ENCODE measurements at regions not wholly inside any gene's neighbourhood (a gene's known extent, or its start where the extent isn't known, plus 50 kb on each side); places are given as distances from the start of the nearest gene placed in this dataset.

DNA sequence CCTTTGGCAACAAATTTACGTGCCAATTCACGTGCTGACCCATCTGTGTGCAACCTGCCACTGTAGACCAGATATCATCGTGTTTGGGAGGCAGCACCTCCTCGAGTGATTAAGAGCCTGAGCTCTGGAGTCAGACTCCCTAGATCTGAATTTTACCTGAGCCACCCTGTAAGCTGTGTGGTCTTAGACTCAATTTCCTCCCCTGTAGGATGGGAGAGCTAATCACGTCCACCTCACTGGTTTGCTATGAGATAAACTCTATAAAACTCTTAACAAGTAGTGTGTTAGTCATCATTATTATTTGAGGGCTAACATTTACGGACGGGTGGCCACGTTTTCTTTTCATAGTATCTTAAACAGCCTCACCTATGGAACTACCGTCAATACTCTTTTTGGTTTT is 220.0 kb upstream of the ADAMTSL1 start:
- Mint-ChIP-seq H3K27ac (no peak overlapping the region), H3K9me3 (ENCODE audit: insufficient read depth) (no peaks in the 10 kb centered on the region), H3K27me3 (peaks cover 8% of the 10 kb centered on the region), H3K4me3 (no peak overlapping the region), H3K4me1 (no peaks in the 10 kb centered on the region)
- DNase-seq = no peak
- POLR2A ChIA-PET = no interaction called here
- TF ChIP-seq CTCF (IDR thresholded peaks at IDR 0.05) (no peak), EZH2 (IDR thresholded peaks at IDR 0.05; ENCODE audit: borderline replicate concordance, insufficient read depth, low read depth, low read length, poor library complexity, severe bottlenecking) (no peak)
- no peaks in the 10 kb centered on the region for H4K20me1 ChIP-seq (ENCODE audit: control insufficient read depth, insufficient read depth, low read length, poor library complexity, severe bottlenecking)
- CTCF ChIA-PET = interaction anchor here (0.7 to 5.1 kb wide), 8 partner anchors 11 to 1210 kb away, joined by 3 to 40 read pairs (median 7); no protein-coding TSS in a partner anchor
- no peak for ATAC-seq (ENCODE audit: low read depth)
- no peak overlapping the region for H3K9ac ChIP-seq (ENCODE audit: low read length)
- H3K79me2 ChIP-seq (ENCODE audit: control insufficient read depth, insufficient read depth, low read length) = no peaks in the 10 kb centered on the region
- no peaks in the 10 kb centered on the region for H3K9me3 ChIP-seq (ENCODE audit: control extremely low read depth in 1 of 3, control insufficient read depth in 2 of 3, insufficient read depth in 1 of 3, low read length in 2 of 3)
- H3K36me3 ChIP-seq (replicated peaks in 1 of 2; ENCODE audit: control extremely low read depth in 1 of 2, control insufficient read depth in 1 of 2, extremely low read depth in 1 of 2, insufficient read depth in 2 of 2, low read length in 1 of 2) = no peaks in the 10 kb centered on the region
- H3K4me1 ChIP-seq (ENCODE audit: control insufficient read depth in 2 of 2, insufficient read depth in 2 of 2, low read length in 2 of 2) = no peaks in the 10 kb centered on the region
- no peak overlapping the region for H3K4me2 ChIP-seq (replicated peaks; ENCODE audit: low read depth, low read length, poor library complexity, severe bottlenecking)
- intact Hi-C loops (cut with micrococcal nuclease) = no loop called here
- H3K27ac ChIP-seq (ENCODE audit: low read length in 2 of 2) = no peak overlapping the region
- H3K27me3 ChIP-seq (replicated peaks in 1 of 4; ENCODE audit: control extremely low read depth in 1 of 4, control insufficient read depth in 3 of 4, insufficient read depth in 4 of 4, low read length in 3 of 4) = peaks cover 0 to 5% (median 0%) of the 10 kb centered on the region in 4 experiments
- no peak overlapping the region for H3K4me3 ChIP-seq (ENCODE audit: control extremely low read depth in 1 of 5, extremely low read depth in 1 of 5, insufficient read depth in 1 of 5, low read depth in 2 of 5, low read length in 4 of 5)
- no peak overlapping the region for H2AFZ ChIP-seq (ENCODE audit: insufficient read depth, low read depth, low read length, poor library complexity, severe bottlenecking)
- 87% methylated on average over 4 of the region's 9 CpGs for WGBS (ENCODE audit: insufficient coverage)

DNA sequence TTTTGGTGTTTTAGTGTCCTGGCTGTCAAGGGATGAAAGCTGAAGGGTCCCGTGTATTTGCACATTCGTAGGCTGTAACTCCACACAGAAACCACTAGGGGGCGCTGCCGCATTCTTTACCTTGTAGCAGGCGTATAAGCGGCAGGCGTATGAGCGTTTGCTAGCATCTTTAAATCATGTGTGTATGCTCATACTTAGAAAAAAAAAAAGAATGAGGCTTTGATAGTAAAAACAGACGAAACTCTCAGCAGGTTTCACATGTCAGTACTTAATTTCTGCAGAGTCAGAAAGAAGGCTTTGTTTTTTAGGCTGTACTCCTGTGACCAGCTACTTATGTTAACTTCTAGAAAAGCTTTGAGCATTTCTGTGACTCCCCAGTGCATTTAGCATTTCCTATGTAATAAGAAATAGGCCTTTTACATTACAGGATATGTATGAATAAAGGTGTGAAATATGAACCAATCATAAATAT is 218.8 kb upstream of the ADAMTSL1 start:
- intact Hi-C loops (cut with micrococcal nuclease) = no loop called here
- no peaks in the 10 kb centered on the region for H3K9me3 Mint-ChIP-seq (ENCODE audit: insufficient read depth)
- Histone ChIP-seq H3K4me1 (ENCODE audit: control insufficient read depth in 2 of 2, insufficient read depth in 2 of 2, low read length in 2 of 2) (no peaks in the 10 kb centered on the region), H3K27me3 (replicated peaks in 1 of 4; ENCODE audit: control extremely low read depth in 1 of 4, control insufficient read depth in 3 of 4, insufficient read depth in 4 of 4, low read length in 3 of 4) (peaks cover 0 to 5% (median 0%) of the 10 kb centered on the region in 4 experiments), H3K4me2 (replicated peaks; ENCODE audit: low read depth, low read length, poor library complexity, severe bottlenecking) (no peak overlapping the region), H2AFZ (ENCODE audit: insufficient read depth, low read depth, low read length, poor library complexity, severe bottlenecking) (no peak overlapping the region), H4K20me1 (ENCODE audit: control insufficient read depth, insufficient read depth, low read length, poor library complexity, severe bottlenecking) (no peaks in the 10 kb centered on the region), H3K9me3 (ENCODE audit: control extremely low read depth in 1 of 3, control insufficient read depth in 2 of 3, insufficient read depth in 1 of 3, low read length in 2 of 3) (no peaks in the 10 kb centered on the region), H3K4me3 (ENCODE audit: control extremely low read depth in 1 of 5, extremely low read depth in 1 of 5, insufficient read depth in 1 of 5, low read depth in 2 of 5, low read length in 4 of 5) (no peak overlapping the region), H3K9ac (ENCODE audit: low read length) (no peak overlapping the region), H3K79me2 (ENCODE audit: control insufficient read depth, insufficient read depth, low read length) (no peaks in the 10 kb centered on the region), H3K36me3 (replicated peaks in 1 of 2; ENCODE audit: control extremely low read depth in 1 of 2, control insufficient read depth in 1 of 2, extremely low read depth in 1 of 2, insufficient read depth in 2 of 2, low read length in 1 of 2) (no peaks in the 10 kb centered on the region), H3K27ac (ENCODE audit: low read length in 2 of 2) (no peak overlapping the region)
- H3K27ac Mint-ChIP-seq = no peak overlapping the region
- ATAC-seq (ENCODE audit: low read depth) (peak; percentile 70), DNase-seq (peak; percentile 65)
- POLR2A ChIA-PET = no interaction called here
- peaks cover 8% of the 10 kb centered on the region for H3K27me3 Mint-ChIP-seq
- no peak overlapping the region for H3K4me3 Mint-ChIP-seq
- TF ChIP-seq CTCF (IDR thresholded peaks at IDR 0.05) (peak; percentile 97), EZH2 (IDR thresholded peaks at IDR 0.05; ENCODE audit: borderline replicate concordance, insufficient read depth, low read depth, low read length, poor library complexity, severe bottlenecking) (no peak)
- 0% methylated on average over 1 of the region's 9 CpGs for whole genome bisulfite sequencing (ENCODE audit: insufficient coverage)
- no peaks in the 10 kb centered on the region for H3K4me1 Mint-ChIP-seq
- CTCF ChIA-PET = interaction anchor here (0.7 to 5.1 kb wide), 16 partner anchors 10 to 1209 kb away, joined by 3 to 40 read pairs (median 5); no protein-coding TSS in a partner anchor

All from B cell (primary cell).